GM23338 (cell line): ENCODE measurements at regions not wholly inside any gene's neighbourhood (a gene's known extent, or its start where the extent isn't known, plus 50 kb on each side); places are given as distances from the start of the nearest gene placed in this dataset.

ENCODE experiments used
- ATAC-seq: fragments of 200-7000 bp; cut with Tn5 transposase; 3 replicates; pipeline ENCODE4 v1.9.1; 2020
- DNase-seq: peaks from one replicate; pipeline ENCODE4 v3.0.0-alpha.2; 2015; ENCODE audit warnings: low spot score
- H2AFZ ChIP-seq: fragments of 200-600 bp; sonication (generic); 2 replicates; pipeline ENCODE4 v1.8.0; 2016; ENCODE audit warnings: antibody characterized with exemption, mild to moderate bottlenecking, moderate library complexity
- H3F3A ChIP-seq: fragments of 200-600 bp; sonication (generic); replicated peaks from 2 replicates; pipeline ENCODE4 v1.8.0; 2017; ENCODE audit warnings: antibody characterized with exemption, mixed run types, low read depth
- H3K27ac ChIP-seq: fragments of 200-600 bp; sonication (generic); 2 replicates; pipeline ENCODE4 v1.6.1; 2016; ENCODE audit warnings: low read depth
- H3K27me3 ChIP-seq: fragments of 200-600 bp; sonication (generic); 2 replicates; pipeline ENCODE4 v1.8.0; 2016; ENCODE audit warnings: mild to moderate bottlenecking, mixed run types, moderate library complexity; ENCODE audit not compliant: insufficient read depth
- H3K36me3 ChIP-seq: fragments of 200-600 bp; sonication (generic); 2 replicates; pipeline ENCODE4 v1.8.0; 2016; ENCODE audit warnings: mild to moderate bottlenecking; ENCODE audit not compliant: insufficient read depth
- H3K4me1 ChIP-seq: fragments of 200-600 bp; sonication (generic); 2 replicates; pipeline ENCODE4 v1.8.0; 2016; ENCODE audit warnings: mild to moderate bottlenecking, moderate library complexity; ENCODE audit not compliant: insufficient read depth
- H3K4me2 ChIP-seq: fragments of 200-600 bp; sonication (generic); 2 replicates; pipeline ENCODE4 v1.7.1; 2017; ENCODE audit warnings: mixed run types
- H3K4me3 ChIP-seq: fragments of 200-600 bp; sonication (generic); 2 replicates; pipeline ENCODE4 v1.6.1; 2016; ENCODE audit warnings: mixed run types
- H3K79me2 ChIP-seq: fragments of 200-600 bp; sonication (generic); replicated peaks from 2 replicates; pipeline ENCODE4 v1.8.0; 2017; ENCODE audit warnings: mild to moderate bottlenecking; ENCODE audit not compliant: insufficient read depth
- H3K9me2 ChIP-seq: fragments of 200-600 bp; sonication (generic); 2 replicates; pipeline ENCODE4 v1.8.0; 2017; ENCODE audit not compliant: insufficient read depth
- H4K20me1 ChIP-seq: fragments of 200-600 bp; sonication (generic); replicated peaks from 2 replicates; pipeline ENCODE4 v1.8.0; 2017; ENCODE audit warnings: mild to moderate bottlenecking; ENCODE audit not compliant: insufficient read depth
- H3K27ac Mint-ChIP-seq: 2 replicates; pipeline ENCODE4 v1.8.0; 2020; ENCODE audit warnings: inconsistent platforms, mild to moderate bottlenecking, moderate library complexity, mixed read lengths
- H3K27me3 Mint-ChIP-seq: 3 replicates; pipeline ENCODE4 v1.8.0; 2022; ENCODE audit warnings: low read depth, mild to moderate bottlenecking, moderate library complexity, mixed read lengths, inconsistent platforms; ENCODE audit not compliant: insufficient read depth, poor library complexity
- H3K36me3 Mint-ChIP-seq: 3 replicates; pipeline ENCODE4 v1.8.0; 2021; ENCODE audit warnings: low read depth, mild to moderate bottlenecking, inconsistent platforms, moderate library complexity, mixed read lengths
- H3K4me1 Mint-ChIP-seq: 3 replicates; pipeline ENCODE4 v1.8.0; 2020; ENCODE audit warnings: mild to moderate bottlenecking, inconsistent platforms, mixed read lengths
- H3K4me3 Mint-ChIP-seq: 3 replicates; pipeline ENCODE4 v1.8.0; 2021; ENCODE audit warnings: moderate library complexity, mild to moderate bottlenecking, inconsistent platforms, mixed read lengths
- H3K9me3 Mint-ChIP-seq: 3 replicates; pipeline ENCODE4 v1.8.0; 2020; ENCODE audit warnings: moderate library complexity, mild to moderate bottlenecking, inconsistent platforms, mixed read lengths
- CREB1 ChIP-seq: fragments of 250-450 bp; sonication (Bioruptor Pico); IDR thresholded peaks from 2 replicates; pipeline ENCODE4 v1.5.0; 2020; ENCODE audit warnings: low read depth, mild to moderate bottlenecking, moderate library complexity
- CTCF ChIP-seq, 2 experiments: fragments of 200-600 bp in 1 of 2; sonication (generic) in 1 of 2; conservative IDR thresholded peaks; 2 replicates each; pipeline versions ENCODE4 v1.5.1 to v1.6.1; 2016 to 2017; ENCODE audit warnings: antibody characterized with exemption in 2 of 2, low read depth in 2 of 2, mild to moderate bottlenecking in 2 of 2, moderate library complexity in 1 of 2
- ETS1 ChIP-seq: IDR thresholded peaks from 2 replicates; pipeline ENCODE4 v1.6.1; 2016; ENCODE audit warnings: antibody characterized with exemption
- EZH2 ChIP-seq: fragments of 200-600 bp; sonication (generic); IDR thresholded peaks from one replicate; pipeline ENCODE4 v1.8.0; 2017; ENCODE audit warnings: antibody characterized with exemption, mild to moderate bottlenecking, low read depth; ENCODE audit not compliant: unreplicated experiment
- EZH2phosphoT487 ChIP-seq: fragments of 200-600 bp; sonication (generic); IDR thresholded peaks from one replicate; pipeline ENCODE4 v1.8.1; 2018; ENCODE audit warnings: antibody characterized with exemption; ENCODE audit not compliant: unreplicated experiment
- JUNB ChIP-seq: IDR thresholded peaks from one replicate; pipeline ENCODE4 v1.6.1; 2016; ENCODE audit warnings: antibody characterized with exemption; ENCODE audit not compliant: unreplicated experiment
- NANOG ChIP-seq: IDR thresholded peaks from 2 replicates; pipeline ENCODE4 v1.6.1; 2016; ENCODE audit warnings: antibody characterized with exemption, borderline replicate concordance
- POLR2AphosphoS5 ChIP-seq: IDR thresholded peaks from 2 replicates; pipeline ENCODE4 v1.6.1; 2016; ENCODE audit warnings: antibody characterized with exemption, low read depth
- REST ChIP-seq: IDR thresholded peaks from one replicate; pipeline ENCODE4 v1.6.1; 2018; ENCODE audit warnings: antibody characterized with exemption; ENCODE audit not compliant: unreplicated experiment
- STAT1 ChIP-seq: IDR thresholded peaks from one replicate; pipeline ENCODE4 v1.6.1; 2016; ENCODE audit warnings: antibody characterized with exemption; ENCODE audit not compliant: unreplicated experiment
- ZNF114 ChIP-seq: fragments of 250-450 bp; sonication (Bioruptor Pico); IDR thresholded peaks from 2 replicates; pipeline ENCODE4 v1.5.0; 2020; ENCODE audit warnings: mild to moderate bottlenecking, moderate library complexity
- ZNF331 ChIP-seq: fragments of 250-450 bp; sonication (Bioruptor Pico); IDR thresholded peaks from 2 replicates; pipeline ENCODE4 v1.5.0; 2020; ENCODE audit warnings: low read depth, mild to moderate bottlenecking, moderate library complexity

GRCh38 chr11:134932761-134933160 is 520.7 kb upstream of the B3GAT1 start (continued):
- TF ChIP-seq REST (no peak), EZH2 (no peak), CREB1 (no peak), ZNF331 (no peak), CTCF (conservative IDR thresholded peaks at IDR 0.05; ENCODE audit: low read depth in 2 of 2) (no peak), POLR2AphosphoS5 (no peak), JUNB (no peak), ZNF114 (CRISPR knock-in tag) (no peak), STAT1 (no peak), NANOG (no peak), ETS1 (no peak)

GRCh38 chr11:134925432-134925831 is 513.4 kb upstream of the B3GAT1 start:
- H3K4me3 Mint-ChIP-seq = no peak overlapping the region
- H3K4me1 Mint-ChIP-seq = no peaks in the 10 kb centered on the region
- Histone ChIP-seq H3K4me3 (no peak overlapping the region), H2AFZ (no peak overlapping the region), H3K9me2 (0 out of 2 replicates have a peak, but pooled peaks cover 4% of the 10 kb centered on the region), H3K79me2 (no peaks in the 10 kb centered on the region), H3K36me3 (no peaks in the 10 kb centered on the region), H4K20me1 (no peaks in the 10 kb centered on the region), H3K27ac (no peak overlapping the region), H3K27me3 (no peaks in the 10 kb centered on the region), H3K4me1 (no peaks in the 10 kb centered on the region), H3F3A (no peaks in the 10 kb centered on the region), H3K4me2 (no peak overlapping the region)
- no peaks in the 10 kb centered on the region for H3K36me3 Mint-ChIP-seq
- ATAC-seq (no peak), DNase-seq (no peak)
- peaks cover 2% of the 10 kb centered on the region for H3K27me3 Mint-ChIP-seq
- no peak overlapping the region for H3K27ac Mint-ChIP-seq
- no peaks in the 10 kb centered on the region; the same call in 2 of the 3 replicates for H3K9me3 Mint-ChIP-seq
- TF ChIP-seq ZNF331 (no peak), POLR2AphosphoS5 (no peak), CREB1 (no peak), EZH2phosphoT487 (no peak), NANOG (no peak), ZNF114 (CRISPR knock-in tag) (no peak), CTCF (conservative IDR thresholded peaks at IDR 0.05; ENCODE audit: low read depth in 2 of 2) (no peak), REST (no peak), JUNB (no peak), ETS1 (no peak), EZH2 (no peak)
